ENCODE measurements at regions not wholly inside any gene's neighbourhood (a gene's known extent, or its start where the extent isn't known, plus 50 kb on each side); places are given as distances from the start of the nearest gene placed in this dataset.

DNA sequence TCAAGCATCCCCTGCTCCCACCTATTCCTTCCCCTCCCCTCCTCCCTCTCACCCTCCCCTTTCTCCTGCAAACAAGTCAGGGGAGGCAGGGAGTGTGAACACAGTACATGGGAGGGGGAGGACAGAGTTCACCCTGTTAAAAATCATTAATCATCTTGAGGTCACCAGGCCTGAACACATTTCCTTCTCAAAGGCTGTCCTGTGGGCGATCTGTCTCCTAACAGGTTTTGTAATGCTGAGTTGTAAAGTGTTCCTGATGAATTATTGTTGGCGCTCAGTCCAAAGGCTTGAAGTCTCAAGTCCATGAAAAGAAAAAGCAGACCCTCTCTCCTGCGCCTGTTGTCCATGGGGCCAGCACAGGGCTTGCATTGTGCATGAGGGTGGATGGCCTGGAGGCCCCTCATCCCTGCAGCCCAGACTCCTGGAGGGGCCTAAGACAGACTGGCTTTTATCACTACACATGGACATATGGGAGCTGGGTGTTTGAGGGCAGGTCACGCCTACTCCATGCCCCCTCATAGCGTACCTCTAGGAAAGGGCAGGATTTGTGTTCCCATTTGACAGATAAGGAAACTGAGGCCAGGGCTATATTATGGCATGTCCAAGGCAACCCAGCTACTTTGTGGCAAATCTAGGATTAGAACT lies 189.1 kb downstream of the RAB28 start (continued):
- TF ChIP-seq, protein P1, sequence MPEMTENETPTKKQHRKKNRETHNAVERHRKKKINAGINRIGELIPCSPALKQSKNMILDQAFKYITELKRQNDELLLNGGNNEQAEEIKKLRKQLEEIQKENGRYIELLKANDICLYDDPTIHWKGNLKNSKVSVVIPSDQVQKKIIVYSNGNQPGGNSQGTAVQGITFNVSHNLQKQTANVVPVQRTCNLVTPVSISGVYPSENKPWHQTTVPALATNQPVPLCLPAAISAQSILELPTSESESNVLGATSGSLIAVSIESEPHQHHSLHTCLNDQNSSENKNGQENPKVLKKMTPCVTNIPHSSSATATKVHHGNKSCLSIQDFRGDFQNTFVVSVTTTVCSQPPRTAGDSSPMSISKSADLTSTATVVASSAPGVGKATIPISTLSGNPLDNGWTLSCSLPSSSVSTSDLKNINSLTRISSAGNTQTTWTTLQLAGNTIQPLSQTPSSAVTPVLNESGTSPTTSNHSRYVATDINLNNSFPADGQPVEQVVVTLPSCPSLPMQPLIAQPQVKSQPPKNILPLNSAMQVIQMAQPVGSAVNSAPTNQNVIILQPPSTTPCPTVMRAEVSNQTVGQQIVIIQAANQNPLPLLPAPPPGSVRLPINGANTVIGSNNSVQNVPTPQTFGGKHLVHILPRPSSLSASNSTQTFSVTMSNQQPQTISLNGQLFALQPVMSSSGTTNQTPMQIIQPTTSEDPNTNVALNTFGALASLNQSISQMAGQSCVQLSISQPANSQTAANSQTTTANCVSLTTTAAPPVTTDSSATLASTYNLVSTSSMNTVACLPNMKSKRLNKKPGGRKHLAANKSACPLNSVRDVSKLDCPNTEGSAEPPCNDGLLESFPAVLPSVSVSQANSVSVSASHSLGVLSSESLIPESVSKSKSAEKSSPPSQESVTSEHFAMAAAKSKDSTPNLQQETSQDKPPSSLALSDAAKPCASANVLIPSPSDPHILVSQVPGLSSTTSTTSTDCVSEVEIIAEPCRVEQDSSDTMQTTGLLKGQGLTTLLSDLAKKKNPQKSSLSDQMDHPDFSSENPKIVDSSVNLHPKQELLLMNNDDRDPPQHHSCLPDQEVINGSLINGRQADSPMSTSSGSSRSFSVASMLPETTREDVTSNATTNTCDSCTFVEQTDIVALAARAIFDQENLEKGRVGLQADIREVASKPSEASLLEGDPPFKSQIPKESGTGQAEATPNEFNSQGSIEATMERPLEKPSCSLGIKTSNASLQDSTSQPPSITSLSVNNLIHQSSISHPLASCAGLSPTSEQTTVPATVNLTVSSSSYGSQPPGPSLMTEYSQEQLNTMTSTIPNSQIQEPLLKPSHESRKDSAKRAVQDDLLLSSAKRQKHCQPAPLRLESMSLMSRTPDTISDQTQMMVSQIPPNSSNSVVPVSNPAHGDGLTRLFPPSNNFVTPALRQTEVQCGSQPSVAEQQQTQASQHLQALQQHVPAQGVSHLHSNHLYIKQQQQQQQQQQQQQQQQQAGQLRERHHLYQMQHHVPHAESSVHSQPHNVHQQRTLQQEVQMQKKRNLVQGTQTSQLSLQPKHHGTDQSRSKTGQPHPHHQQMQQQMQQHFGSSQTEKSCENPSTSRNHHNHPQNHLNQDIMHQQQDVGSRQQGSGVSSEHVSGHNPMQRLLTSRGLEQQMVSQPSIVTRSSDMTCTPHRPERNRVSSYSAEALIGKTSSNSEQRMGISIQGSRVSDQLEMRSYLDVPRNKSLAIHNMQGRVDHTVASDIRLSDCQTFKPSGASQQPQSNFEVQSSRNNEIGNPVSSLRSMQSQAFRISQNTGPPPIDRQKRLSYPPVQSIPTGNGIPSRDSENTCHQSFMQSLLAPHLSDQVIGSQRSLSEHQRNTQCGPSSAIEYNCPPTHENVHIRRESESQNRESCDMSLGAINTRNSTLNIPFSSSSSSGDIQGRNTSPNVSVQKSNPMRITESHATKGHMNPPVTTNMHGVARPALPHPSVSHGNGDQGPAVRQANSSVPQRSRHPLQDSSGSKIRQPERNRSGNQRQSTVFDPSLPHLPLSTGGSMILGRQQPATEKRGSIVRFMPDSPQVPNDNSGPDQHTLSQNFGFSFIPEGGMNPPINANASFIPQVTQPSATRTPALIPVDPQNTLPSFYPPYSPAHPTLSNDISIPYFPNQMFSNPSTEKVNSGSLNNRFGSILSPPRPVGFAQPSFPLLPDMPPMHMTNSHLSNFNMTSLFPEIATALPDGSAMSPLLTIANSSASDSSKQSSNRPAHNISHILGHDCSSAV (CRISPR knock-in tag; IDR thresholded peaks at IDR 0.05; ENCODE audit: borderline replicate concordance) = 0 out of 2 replicates have a peak, but pooled peaks have one; percentile 67
- peak; percentile 81 for TF ChIP-seq HNF4A (CRISPR knock-in tag; IDR thresholded peaks at IDR 0.05)
- peak; percentile 79 for TF ChIP-seq NCOR1 (IDR thresholded peaks at IDR 0.05; ENCODE audit: borderline replicate concordance, low read length)
- TF ChIP-seq JARID2 (CRISPR knock-in tag; IDR thresholded peaks at IDR 0.05; ENCODE audit: insufficient replicate concordance) = no peak
- TF ChIP-seq FOXP1 (IDR thresholded peaks at IDR 0.05) = no peak
- TF ChIP-seq FOXP1 (CRISPR knock-in tag; IDR thresholded peaks at IDR 0.05) = peak; percentile 39; the same call in 1 of the 2 replicates
- peak; percentile 29; the same call in 1 of the 2 replicates for TF ChIP-seq HDAC2 (CRISPR knock-in tag; IDR thresholded peaks at IDR 0.05)
- peak; percentile 56 for TF ChIP-seq ZMYM4 (CRISPR knock-in tag; IDR thresholded peaks at IDR 0.05)
- TF ChIP-seq, protein P2, sequence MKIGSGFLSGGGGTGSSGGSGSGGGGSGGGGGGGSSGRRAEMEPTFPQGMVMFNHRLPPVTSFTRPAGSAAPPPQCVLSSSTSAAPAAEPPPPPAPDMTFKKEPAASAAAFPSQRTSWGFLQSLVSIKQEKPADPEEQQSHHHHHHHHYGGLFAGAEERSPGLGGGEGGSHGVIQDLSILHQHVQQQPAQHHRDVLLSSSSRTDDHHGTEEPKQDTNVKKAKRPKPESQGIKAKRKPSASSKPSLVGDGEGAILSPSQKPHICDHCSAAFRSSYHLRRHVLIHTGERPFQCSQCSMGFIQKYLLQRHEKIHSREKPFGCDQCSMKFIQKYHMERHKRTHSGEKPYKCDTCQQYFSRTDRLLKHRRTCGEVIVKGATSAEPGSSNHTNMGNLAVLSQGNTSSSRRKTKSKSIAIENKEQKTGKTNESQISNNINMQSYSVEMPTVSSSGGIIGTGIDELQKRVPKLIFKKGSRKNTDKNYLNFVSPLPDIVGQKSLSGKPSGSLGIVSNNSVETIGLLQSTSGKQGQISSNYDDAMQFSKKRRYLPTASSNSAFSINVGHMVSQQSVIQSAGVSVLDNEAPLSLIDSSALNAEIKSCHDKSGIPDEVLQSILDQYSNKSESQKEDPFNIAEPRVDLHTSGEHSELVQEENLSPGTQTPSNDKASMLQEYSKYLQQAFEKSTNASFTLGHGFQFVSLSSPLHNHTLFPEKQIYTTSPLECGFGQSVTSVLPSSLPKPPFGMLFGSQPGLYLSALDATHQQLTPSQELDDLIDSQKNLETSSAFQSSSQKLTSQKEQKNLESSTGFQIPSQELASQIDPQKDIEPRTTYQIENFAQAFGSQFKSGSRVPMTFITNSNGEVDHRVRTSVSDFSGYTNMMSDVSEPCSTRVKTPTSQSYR (CRISPR knock-in tag; IDR thresholded peaks at IDR 0.05; ENCODE audit: borderline replicate concordance) = peak; percentile 33; the same call in 1 of the 2 replicates
- no peak for TF ChIP-seq SOX6 (IDR thresholded peaks at IDR 0.05)
- peak; percentile 47; the same call in 1 of the 2 replicates for TF ChIP-seq SOX6 (CRISPR knock-in tag; IDR thresholded peaks at IDR 0.05)
- TF ChIP-seq, protein P3, sequence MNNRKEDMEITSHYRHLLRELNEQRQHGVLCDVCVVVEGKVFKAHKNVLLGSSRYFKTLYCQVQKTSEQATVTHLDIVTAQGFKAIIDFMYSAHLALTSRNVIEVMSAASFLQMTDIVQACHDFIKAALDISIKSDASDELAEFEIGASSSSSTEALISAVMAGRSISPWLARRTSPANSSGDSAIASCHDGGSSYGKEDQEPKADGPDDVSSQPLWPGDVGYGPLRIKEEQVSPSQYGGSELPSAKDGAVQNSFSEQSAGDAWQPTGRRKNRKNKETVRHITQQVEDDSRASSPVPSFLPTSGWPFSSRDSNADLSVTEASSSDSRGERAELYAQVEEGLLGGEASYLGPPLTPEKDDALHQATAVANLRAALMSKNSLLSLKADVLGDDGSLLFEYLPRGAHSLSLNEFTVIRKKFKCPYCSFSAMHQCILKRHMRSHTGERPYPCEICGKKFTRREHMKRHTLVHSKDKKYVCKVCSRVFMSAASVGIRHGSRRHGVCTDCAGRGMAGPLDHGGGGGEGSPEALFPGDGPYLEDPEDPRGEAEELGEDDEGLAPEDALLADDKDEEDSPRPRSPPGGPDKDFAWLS (CRISPR knock-in tag; IDR thresholded peaks at IDR 0.05; ENCODE audit: borderline replicate concordance) = no peak
- TF ChIP-seq, protein P4, sequence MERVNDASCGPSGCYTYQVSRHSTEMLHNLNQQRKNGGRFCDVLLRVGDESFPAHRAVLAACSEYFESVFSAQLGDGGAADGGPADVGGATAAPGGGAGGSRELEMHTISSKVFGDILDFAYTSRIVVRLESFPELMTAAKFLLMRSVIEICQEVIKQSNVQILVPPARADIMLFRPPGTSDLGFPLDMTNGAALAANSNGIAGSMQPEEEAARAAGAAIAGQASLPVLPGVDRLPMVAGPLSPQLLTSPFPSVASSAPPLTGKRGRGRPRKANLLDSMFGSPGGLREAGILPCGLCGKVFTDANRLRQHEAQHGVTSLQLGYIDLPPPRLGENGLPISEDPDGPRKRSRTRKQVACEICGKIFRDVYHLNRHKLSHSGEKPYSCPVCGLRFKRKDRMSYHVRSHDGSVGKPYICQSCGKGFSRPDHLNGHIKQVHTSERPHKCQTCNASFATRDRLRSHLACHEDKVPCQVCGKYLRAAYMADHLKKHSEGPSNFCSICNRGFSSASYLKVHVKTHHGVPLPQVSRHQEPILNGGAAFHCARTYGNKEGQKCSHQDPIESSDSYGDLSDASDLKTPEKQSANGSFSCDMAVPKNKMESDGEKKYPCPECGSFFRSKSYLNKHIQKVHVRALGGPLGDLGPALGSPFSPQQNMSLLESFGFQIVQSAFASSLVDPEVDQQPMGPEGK (CRISPR knock-in tag; IDR thresholded peaks at IDR 0.05) = 0 out of 2 replicates have a peak, but pooled peaks have one; percentile 21

All from HepG2 (cell line).